Testis (tissue), 2 donors: ENCODE measurements at regions not wholly inside any gene's neighbourhood (a gene's known extent, or its start where the extent isn't known, plus 50 kb on each side); places are given as distances from the start of the nearest gene placed in this dataset.

Experiments used
- DNase-seq: peaks from one replicate; pipeline ENCODE4 v3.0.0-alpha.2; 2019
- H3K27ac ChIP-seq, 2 donors: fragments of 200-600 bp; sonication (generic); one replicate each; pipeline ENCODE4 v1.5.1; 2019
- H3K27me3 ChIP-seq: fragments of 200-600 bp; sonication (generic); one replicate; pipeline ENCODE4 v1.5.1; 2019
- H3K36me3 ChIP-seq: fragments of 200-600 bp; sonication (generic); one replicate; pipeline ENCODE4 v1.5.1; 2017; ENCODE audit warnings: low read depth; ENCODE audit errors: missing control alignments
- H3K4me1 ChIP-seq: fragments of 200-600 bp; sonication (generic); one replicate; pipeline ENCODE4 v1.5.1; 2019
- H3K4me3 ChIP-seq, 2 donors: fragments of 200-600 bp; sonication (generic); one replicate each; pipeline ENCODE4 v1.5.1; 2017 to 2019
- H3K9me3 ChIP-seq: fragments of 200-600 bp; sonication (generic); one replicate; pipeline ENCODE4 v1.5.1; 2017
- POLR2A ChIP-seq: fragments of 450-650 bp; IDR thresholded peaks from one replicate; pipeline ENCODE4 v1.6.1; 2017; ENCODE audit warnings: antibody characterized with exemption, mild to moderate bottlenecking, moderate library complexity
- WGBS, 2 donors: methylation state at CpG; one replicate each; pipeline ENCODE4 v1.1.5; 2018; 5-methylcytosine and 5-hydroxymethylcytosine counted together
- intact Hi-C: fragments of 100-400 bp; cut with DNase I; formaldehyde crosslinking; loops from one replicate; pipeline ENCODE4 v1.15.1; 2023; ENCODE audit warnings: low total_unique reads
- TF ChIP-seq, protein P1 (sequence below), 3 experiments: fragments of 450-650 bp in 2 of 3; fragments of 200-600 bp in 1 of 3; sonication (generic) in 1 of 3; IDR thresholded peaks; one replicate each; pipeline ENCODE4 v1.5.1; 2016 to 2019; ENCODE audit warnings: antibody characterized with exemption in 3 of 3, mild to moderate bottlenecking in 2 of 3, moderate library complexity in 1 of 3

DNA sequence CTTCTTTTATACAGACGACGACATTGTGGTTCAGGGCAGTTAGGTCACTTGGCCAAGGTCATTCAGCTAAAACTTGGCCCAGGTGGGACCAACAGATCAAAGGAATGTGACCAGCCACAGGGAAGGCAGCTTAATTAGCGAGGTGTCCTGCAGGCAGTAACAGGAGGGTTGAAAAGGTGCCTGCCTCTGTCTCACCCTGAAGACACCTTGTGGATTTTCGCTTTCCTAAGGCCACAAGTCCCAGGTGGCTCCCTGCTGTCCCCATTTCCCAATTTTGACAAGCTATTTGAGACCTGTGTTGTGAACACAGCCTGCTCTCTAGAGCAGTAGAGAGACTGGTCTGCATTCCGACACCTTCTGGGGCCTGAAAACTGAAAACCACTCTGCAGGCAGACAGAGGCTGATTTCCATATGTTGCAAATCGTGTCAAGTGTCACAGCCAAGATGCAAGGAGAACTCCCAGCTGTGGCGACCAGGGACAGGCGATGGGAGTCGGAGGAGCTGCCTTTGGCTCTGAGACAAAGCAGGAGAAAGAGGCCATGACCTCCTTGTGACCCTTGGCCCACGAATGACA lies 593.1 kb upstream of the CDH5 start:
- Histone ChIP-seq H3K36me3 (no peaks in the 10 kb centered on the region), H3K4me3 (no peak overlapping the region), H3K27me3 (no peaks in the 10 kb centered on the region), H3K27ac (no peak overlapping the region), H3K4me1 (no peaks in the 10 kb centered on the region), H3K9me3 (no peaks in the 10 kb centered on the region)
- TF ChIP-seq, protein P1, sequence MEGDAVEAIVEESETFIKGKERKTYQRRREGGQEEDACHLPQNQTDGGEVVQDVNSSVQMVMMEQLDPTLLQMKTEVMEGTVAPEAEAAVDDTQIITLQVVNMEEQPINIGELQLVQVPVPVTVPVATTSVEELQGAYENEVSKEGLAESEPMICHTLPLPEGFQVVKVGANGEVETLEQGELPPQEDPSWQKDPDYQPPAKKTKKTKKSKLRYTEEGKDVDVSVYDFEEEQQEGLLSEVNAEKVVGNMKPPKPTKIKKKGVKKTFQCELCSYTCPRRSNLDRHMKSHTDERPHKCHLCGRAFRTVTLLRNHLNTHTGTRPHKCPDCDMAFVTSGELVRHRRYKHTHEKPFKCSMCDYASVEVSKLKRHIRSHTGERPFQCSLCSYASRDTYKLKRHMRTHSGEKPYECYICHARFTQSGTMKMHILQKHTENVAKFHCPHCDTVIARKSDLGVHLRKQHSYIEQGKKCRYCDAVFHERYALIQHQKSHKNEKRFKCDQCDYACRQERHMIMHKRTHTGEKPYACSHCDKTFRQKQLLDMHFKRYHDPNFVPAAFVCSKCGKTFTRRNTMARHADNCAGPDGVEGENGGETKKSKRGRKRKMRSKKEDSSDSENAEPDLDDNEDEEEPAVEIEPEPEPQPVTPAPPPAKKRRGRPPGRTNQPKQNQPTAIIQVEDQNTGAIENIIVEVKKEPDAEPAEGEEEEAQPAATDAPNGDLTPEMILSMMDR (IDR thresholded peaks at IDR 0.05) = no peak
- TF ChIP-seq POLR2A = no peak
- intact Hi-C loops = no loop called here
- DNase-seq = no peak
- 51 to 78% methylated on average over 8 to 10 of the region's 10 CpGs for WGBS, 2 donors

DNA sequence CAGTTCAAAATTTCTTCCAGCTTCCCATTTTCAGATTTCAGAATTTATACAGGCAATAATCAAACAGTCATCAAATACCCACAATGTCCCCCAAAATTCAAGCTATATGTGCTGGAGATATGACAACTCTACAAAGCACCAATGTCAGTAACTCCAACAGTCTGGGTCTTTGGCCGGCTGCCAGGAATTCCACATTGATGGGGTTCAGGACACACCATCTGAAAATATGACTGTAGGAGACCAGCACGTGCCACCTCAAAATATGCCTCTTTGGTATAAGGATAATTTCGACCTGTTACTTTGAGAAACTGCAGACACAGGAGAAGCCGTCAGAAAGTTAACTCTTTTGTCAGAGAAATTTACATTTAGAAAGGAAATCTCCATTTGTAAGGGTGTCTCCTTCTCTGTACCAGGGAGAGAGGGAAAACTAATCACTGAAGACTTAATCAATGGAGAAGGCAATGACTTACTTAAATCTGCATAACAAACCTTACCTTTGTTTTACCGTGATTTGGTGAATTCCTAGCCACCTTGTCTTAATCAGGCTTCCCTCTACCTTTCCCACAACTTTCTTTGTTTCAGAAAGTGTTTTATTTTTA lies 594.3 kb upstream of the CDH5 start:
- Histone ChIP-seq H3K36me3 (no peaks in the 10 kb centered on the region), H3K27ac (no peak overlapping the region), H3K4me3 (no peak overlapping the region), H3K9me3 (no peaks in the 10 kb centered on the region), H3K27me3 (no peaks in the 10 kb centered on the region), H3K4me1 (no peaks in the 10 kb centered on the region)
- WGBS, 2 donors = 81 to 87% methylated on average over 5 of the region's 5 CpGs
- no peak for DNase-seq
- TF ChIP-seq POLR2A = no peak
- TF ChIP-seq, protein P1 (IDR thresholded peaks at IDR 0.05) = no peak
- intact Hi-C loops = no loop called here

DNA sequence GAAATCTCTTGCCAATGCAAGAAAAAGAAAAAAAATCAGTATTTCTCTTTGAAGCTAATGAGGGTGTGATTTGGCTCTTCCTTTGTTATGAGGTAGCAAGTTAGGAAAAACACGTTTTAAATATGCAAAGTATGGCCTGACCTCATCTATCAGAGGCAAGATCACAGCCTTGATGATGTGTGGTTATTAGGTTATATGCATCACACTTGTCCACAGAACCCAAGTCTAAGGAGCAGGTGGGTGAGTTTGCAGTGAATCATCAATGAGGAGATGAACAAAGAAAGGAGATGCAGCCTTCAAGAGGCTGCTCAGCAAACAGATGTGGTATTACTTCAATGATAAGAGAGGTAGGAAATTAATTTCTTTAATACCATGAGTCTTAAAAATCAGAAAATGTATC lies 594.8 kb upstream of the CDH5 start:
- Histone ChIP-seq H3K4me3 (no peak overlapping the region), H3K27me3 (no peaks in the 10 kb centered on the region), H3K9me3 (no peaks in the 10 kb centered on the region), H3K27ac (no peak overlapping the region), H3K36me3 (no peaks in the 10 kb centered on the region), H3K4me1 (no peaks in the 10 kb centered on the region)
- no peak for DNase-seq
- intact Hi-C loops = no loop called here
- no peak for TF ChIP-seq POLR2A
- TF ChIP-seq, protein P1 (IDR thresholded peaks at IDR 0.05) = no peak
- WGBS, 2 donors = 38 to 63% methylated on average over 1 of the region's 1 CpG

DNA sequence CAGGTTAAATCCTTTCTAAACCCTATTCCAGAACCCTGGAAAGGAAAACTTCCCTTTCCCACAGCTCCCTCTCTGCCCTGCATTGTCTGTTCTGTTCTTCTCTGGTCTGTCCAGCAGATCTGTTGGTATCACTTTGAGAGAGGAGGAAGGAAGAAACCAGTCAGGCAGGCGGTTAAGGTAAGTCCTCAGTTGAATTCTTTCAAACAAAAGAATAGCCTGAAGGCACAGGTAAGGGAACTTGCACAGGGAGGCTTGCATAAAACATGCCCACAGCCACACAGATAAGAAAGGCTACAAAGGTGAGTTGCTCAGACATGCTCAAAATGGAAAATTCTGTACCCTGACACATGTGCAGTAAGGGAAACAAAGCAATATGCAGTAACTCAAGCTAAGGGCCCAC lies 595.7 kb upstream of the CDH5 start:
- no peak for DNase-seq
- Histone ChIP-seq H3K4me1 (no peaks in the 10 kb centered on the region), H3K9me3 (no peaks in the 10 kb centered on the region), H3K4me3 (no peak overlapping the region), H3K36me3 (no peaks in the 10 kb centered on the region), H3K27ac (no peak overlapping the region), H3K27me3 (no peaks in the 10 kb centered on the region)
- TF ChIP-seq, protein P1 (IDR thresholded peaks at IDR 0.05) = no peak
- no peak for TF ChIP-seq POLR2A
- intact Hi-C loops = no loop called here
- 88 to 96% methylated on average over 1 of the region's 1 CpG for WGBS, 2 donors
